Endothelial cell of umbilical vein (primary cell): ENCODE measurements at regions not wholly inside any gene's neighbourhood (a gene's known extent, or its start where the extent isn't known, plus 50 kb on each side); places are given as distances from the start of the nearest gene placed in this dataset.

Experiments
- BruUV-seq: library from RNA; stranded (reverse); fragments of 400-500 nt; replicated peaks from 2 replicates; lab custom pipeline; 2021; lab: Mats Ljungman, UMichigan
- CTCF ChIA-PET: fragments of 300-600, 350-600 bp; sonication (Branson Sonifier 250); formaldehyde crosslinking; loops from one replicate; lab custom pipeline; 2021; ENCODE audit warnings: antibody characterized with exemption, inconsistent platforms; lab: Charles Lee
- POLR2A ChIA-PET: fragments of 300-600, 350-600 bp; sonication (Branson Sonifier 250); formaldehyde crosslinking; loops from one replicate; lab custom pipeline; 2021; ENCODE audit warnings: antibody characterized with exemption, inconsistent platforms; lab: Charles Lee
- DNase-seq: peaks from one replicate; pipeline ENCODE4 v3.0.0-alpha.2; 2011; ENCODE audit warnings: low read depth, low spot score
- FAIRE-seq: peaks from 2 replicates; lab custom pipeline; 2011; peaks lifted over from hg19 to GRCh38; lab: Jason Lieb, UNC
- H2AFZ ChIP-seq: 2 replicates; pipeline ENCODE4 v1.6.0; 2012; ENCODE audit warnings: low read depth, low read length, control low read depth, inconsistent platforms
- H3K27ac ChIP-seq: 2 replicates; pipeline ENCODE4 v1.5.1; 2011; ENCODE audit warnings: low read depth, mild to moderate bottlenecking, control low read depth, low read length, moderate library complexity; ENCODE audit not compliant: insufficient read depth
- H3K27me3 ChIP-seq, 2 experiments: 2 replicates each; pipeline versions ENCODE4 v1.6.0 to v1.6.1; 2011; ENCODE audit warnings: low read length in 2 of 2, mixed read lengths in 1 of 2; ENCODE audit not compliant: control insufficient read depth in 2 of 2, insufficient read depth in 2 of 2
- H3K36me3 ChIP-seq, 2 experiments: 2 replicates in 1 of 2; 3 replicates in 1 of 2; pipeline ENCODE4 v1.5.1; 2011; ENCODE audit warnings: low read length in 2 of 2, mild to moderate bottlenecking in 1 of 2, moderate library complexity in 1 of 2; ENCODE audit not compliant: control insufficient read depth in 2 of 2, insufficient read depth in 2 of 2; ENCODE audit errors: extremely low read depth in 1 of 2
- H3K4me1 ChIP-seq: 3 replicates; pipeline ENCODE4 v1.5.1; 2011; ENCODE audit warnings: mild to moderate bottlenecking, low read length; ENCODE audit not compliant: control insufficient read depth, insufficient read depth; ENCODE audit errors: extremely low read depth
- H3K4me2 ChIP-seq: 2 replicates; pipeline ENCODE4 v1.6.1; 2011; ENCODE audit warnings: low read length, control low read depth, mixed read lengths; ENCODE audit not compliant: insufficient read depth
- H3K4me3 ChIP-seq, 3 experiments: fragments of 200-600 bp in 1 of 3; sonication (generic), shearing (Covaris generic) in 1 of 3; replicated peaks in 1 of 3; 2 replicates each; pipeline ENCODE4 v1.5.1; 2011 to 2016; ENCODE audit warnings: control low read depth in 3 of 3, low read length in 3 of 3, mild to moderate bottlenecking in 2 of 3, inconsistent platforms in 1 of 3, low read depth in 1 of 3, moderate library complexity in 1 of 3; ENCODE audit not compliant: insufficient read depth in 1 of 3
- H3K79me2 ChIP-seq: 2 replicates; pipeline ENCODE4 v1.6.0; 2012; ENCODE audit warnings: low read length, inconsistent platforms; ENCODE audit not compliant: control insufficient read depth, insufficient read depth
- H3K9ac ChIP-seq: replicated peaks from 2 replicates; pipeline ENCODE3; 2011; ENCODE audit warnings: low read length, control low read depth; ENCODE audit not compliant: insufficient read depth; ENCODE audit errors: extremely low read depth
- H3K9me1 ChIP-seq: replicated peaks from 3 replicates; pipeline ENCODE4 v1.6.0; 2011; ENCODE audit warnings: mild to moderate bottlenecking, low read length; ENCODE audit not compliant: control insufficient read depth, insufficient read depth; ENCODE audit errors: extremely low read depth
- H3K9me3 ChIP-seq: replicated peaks from 2 replicates; pipeline ENCODE4 v1.5.1; 2012; ENCODE audit warnings: low read length, inconsistent platforms; ENCODE audit not compliant: control insufficient read depth, insufficient read depth
- H4K20me1 ChIP-seq: replicated peaks from 2 replicates; pipeline ENCODE3; 2011; ENCODE audit warnings: mild to moderate bottlenecking, low read length; ENCODE audit not compliant: control insufficient read depth, insufficient read depth; ENCODE audit errors: extremely low read depth
- CTCF ChIP-seq, 2 donors: IDR thresholded peaks; 1 replicate in 1 of 2; 2 replicates in 1 of 2; pipeline ENCODE4 v1.5.1; 2011; ENCODE audit warnings: low read length in 2 of 2, mild to moderate bottlenecking in 2 of 2, moderate library complexity in 2 of 2, control low read depth in 1 of 2, inconsistent platforms in 1 of 2, low read depth in 1 of 2; ENCODE audit not compliant: insufficient read depth in 1 of 2; ENCODE audit errors: extremely low read depth in 1 of 2
- EZH2 ChIP-seq: IDR thresholded peaks from 2 replicates; pipeline ENCODE4 v1.6.1; 2012; ENCODE audit warnings: borderline replicate concordance, low read depth, mild to moderate bottlenecking, moderate library complexity, low read length, inconsistent platforms; ENCODE audit not compliant: severe bottlenecking
- FOS ChIP-seq: IDR thresholded peaks from 2 replicates; pipeline ENCODE4 v1.6.1; 2011; ENCODE audit warnings: mild to moderate bottlenecking, low read length, moderate library complexity, borderline replicate concordance; ENCODE audit not compliant: insufficient read depth
- GATA2 ChIP-seq: IDR thresholded peaks from 2 replicates; pipeline ENCODE4 v1.7.0; 2011; ENCODE audit warnings: low read depth, mild to moderate bottlenecking, moderate library complexity, mixed read lengths, low read length; ENCODE audit not compliant: insufficient read length, insufficient read depth
- JUN ChIP-seq: IDR thresholded peaks from 2 replicates; pipeline ENCODE4 v1.6.1; 2011; ENCODE audit warnings: borderline replicate concordance, low read depth; ENCODE audit not compliant: insufficient read length, insufficient read depth
- MAX ChIP-seq: IDR thresholded peaks from 2 replicates; pipeline ENCODE4 v1.6.1; 2011; ENCODE audit not compliant: insufficient read depth, insufficient read length
- MYC ChIP-seq: IDR thresholded peaks from one replicate; pipeline ENCODE4 v1.6.1; 2011; ENCODE audit warnings: mild to moderate bottlenecking, low read depth, low read length
- POLR2A ChIP-seq: IDR thresholded peaks from 2 replicates; pipeline ENCODE4 v1.6.1; 2012; ENCODE audit warnings: low read depth, mild to moderate bottlenecking, control low read depth, low read length
- POLR2AphosphoS5 ChIP-seq: IDR thresholded peaks from 2 replicates; pipeline ENCODE4 v1.6.1; 2012; ENCODE audit warnings: low read depth, mild to moderate bottlenecking, control low read depth, low read length, moderate library complexity; ENCODE audit not compliant: insufficient read depth
- dilution Hi-C: fragments of 300-500 bp; cut with MboI; formaldehyde crosslinking; loops from one replicate; pipeline ENCODE4 v1.15.0; 2019; ENCODE audit warnings: low sequenced_read_pairs; ENCODE audit not compliant: extremely low pct_ligation_motif_present
- intact Hi-C: fragments of 100-400 bp; cut with micrococcal nuclease; formaldehyde crosslinking; loops from one replicate; pipeline ENCODE4 v1.10.0; 2022

GRCh38 chr18:56423626-56424025, 214.8 kb downstream of the TXNL1 start:
- Histone ChIP-seq H4K20me1 (no peaks in the 10 kb centered on the region), H3K4me2 (no peak overlapping the region), H2AFZ (no peak overlapping the region), H3K9me3 (no peaks in the 10 kb centered on the region), H3K4me3 (no peak overlapping the region), H3K4me1 (no peaks in the 10 kb centered on the region), H3K79me2 (no peaks in the 10 kb centered on the region), H3K36me3 (no peaks in the 10 kb centered on the region), H3K9ac (no peak overlapping the region), H3K27me3 (no peaks in the 10 kb centered on the region), H3K9me1 (no peaks in the 10 kb centered on the region), H3K27ac (no peak overlapping the region)
- no TSS peak for BruUV-seq
- FAIRE-seq (no peak), DNase-seq (no peak)
- ChIA-PET POLR2A (no interaction called here), CTCF (no interaction called here)
- intact Hi-C loops (no loop called here), dilution Hi-C loops (no loop called here)
- TF ChIP-seq MYC, result no peak
- no peak for TF ChIP-seq CTCF (IDR thresholded peaks at IDR 0.05; ENCODE audit: extremely low read depth in 1 of 2, insufficient read depth in 1 of 2, low read depth in 1 of 2, low read length in 2 of 2)
- no peak for TF ChIP-seq GATA2
- no peak for TF ChIP-seq EZH2
- no peak for TF ChIP-seq POLR2A
- TF ChIP-seq POLR2AphosphoS5, result no peak
- no peak for TF ChIP-seq MAX
- no peak for TF ChIP-seq FOS
- no peak for TF ChIP-seq JUN
